GM12875 (cell line): ENCODE measurements at regions not wholly inside any gene's neighbourhood (a gene's known extent, or its start where the extent isn't known, plus 50 kb on each side); places are given as distances from the start of the nearest gene placed in this dataset.
A peak's percentile ranks its signal among the peaks of the same experiment; 100 is the strongest.

ENCODE experiments used
- H3K4me3 ChIP-seq: one replicate; pipeline ENCODE4 v1.5.1; 2011; ENCODE audit warnings: low read depth, low read length, control low read depth
- CTCF ChIP-seq: IDR thresholded peaks from 2 replicates; pipeline ENCODE4 v1.5.1; 2011; ENCODE audit warnings: low read depth, mild to moderate bottlenecking, control low read depth, inconsistent platforms, low read length, moderate library complexity, borderline replicate concordance; ENCODE audit not compliant: insufficient read depth

GRCh38 chr17:51445946-51446345 lies 185.6 kb downstream of the UTP18 start:
- no peak for TF ChIP-seq CTCF
- H3K4me3 ChIP-seq: no peak overlapping the region

GRCh38 chr17:51454456-51454978 lies 194.2 kb downstream of the UTP18 start:
- no peak overlapping the region for H3K4me3 ChIP-seq
- no peak for TF ChIP-seq CTCF

GRCh38 chr17:51455211-51455610 lies 194.9 kb downstream of the UTP18 start:
- TF ChIP-seq CTCF: no peak
- H3K4me3 ChIP-seq: no peak overlapping the region

- no peak overlapping the region for H3K4me3 ChIP-seq
- TF ChIP-seq CTCF: no peak
Observed at GRCh38 chr17:51455931-51456330, 195.6 kb downstream of the UTP18 start.

- no peak overlapping the region for H3K4me3 ChIP-seq
- TF ChIP-seq CTCF: no peak
Observed at GRCh38 chr17:51456942-51457341, 196.6 kb downstream of the UTP18 start.

GRCh38 chr17:51461578-51462004 lies 201.2 kb downstream of the UTP18 start:
- peak; percentile 94 for TF ChIP-seq CTCF
- H3K4me3 ChIP-seq: no peak overlapping the region

- no peak for TF ChIP-seq CTCF
- no peak overlapping the region for H3K4me3 ChIP-seq
Observed at GRCh38 chr17:51463353-51463752, 203.0 kb downstream of the UTP18 start.
